ENCODE measurements at regions not wholly inside any gene's neighbourhood (a gene's known extent, or its start where the extent isn't known, plus 50 kb on each side); places are given as distances from the start of the nearest gene placed in this dataset.
"Not testable (repeated sequence)": the region's sequence is repeated elsewhere in the genome, so short reads cannot be mapped to it uniquely, and the experiment has no call there.

DNA sequence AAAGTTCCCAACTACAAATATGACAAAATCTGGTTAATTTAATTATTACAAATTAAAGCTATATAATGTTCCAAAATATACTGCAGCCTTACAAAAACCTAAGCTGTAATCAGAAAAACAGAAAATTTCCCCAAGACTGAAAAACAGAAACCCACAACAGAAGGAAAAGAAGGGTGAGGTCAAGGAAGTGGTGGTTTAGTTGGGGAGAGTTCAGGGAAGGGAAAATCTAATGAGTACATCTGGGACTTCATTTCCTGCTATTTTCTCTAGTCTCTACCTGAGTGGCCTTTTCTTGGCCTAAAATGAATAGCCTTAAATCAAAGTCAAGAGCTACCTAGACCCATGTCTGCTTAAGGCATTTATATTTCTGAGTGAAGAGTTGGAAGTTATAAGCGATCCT is 66.2 kb upstream of the BEND6 start:
- Mint-ChIP-seq H3K27ac (peak overlapping the region in 1 of 3 experiments; percentile 45), H3K9me3 (no peaks in the 10 kb centered on the region), H3K27me3 (ENCODE audit: low read depth) (no peaks in the 10 kb centered on the region), H3K36me3 (ENCODE audit: low read depth) (no peaks in the 10 kb centered on the region), H3K4me1 (no peaks in the 10 kb centered on the region), H3K4me3 (no peak overlapping the region)
- TF ChIP-seq, protein P1, sequence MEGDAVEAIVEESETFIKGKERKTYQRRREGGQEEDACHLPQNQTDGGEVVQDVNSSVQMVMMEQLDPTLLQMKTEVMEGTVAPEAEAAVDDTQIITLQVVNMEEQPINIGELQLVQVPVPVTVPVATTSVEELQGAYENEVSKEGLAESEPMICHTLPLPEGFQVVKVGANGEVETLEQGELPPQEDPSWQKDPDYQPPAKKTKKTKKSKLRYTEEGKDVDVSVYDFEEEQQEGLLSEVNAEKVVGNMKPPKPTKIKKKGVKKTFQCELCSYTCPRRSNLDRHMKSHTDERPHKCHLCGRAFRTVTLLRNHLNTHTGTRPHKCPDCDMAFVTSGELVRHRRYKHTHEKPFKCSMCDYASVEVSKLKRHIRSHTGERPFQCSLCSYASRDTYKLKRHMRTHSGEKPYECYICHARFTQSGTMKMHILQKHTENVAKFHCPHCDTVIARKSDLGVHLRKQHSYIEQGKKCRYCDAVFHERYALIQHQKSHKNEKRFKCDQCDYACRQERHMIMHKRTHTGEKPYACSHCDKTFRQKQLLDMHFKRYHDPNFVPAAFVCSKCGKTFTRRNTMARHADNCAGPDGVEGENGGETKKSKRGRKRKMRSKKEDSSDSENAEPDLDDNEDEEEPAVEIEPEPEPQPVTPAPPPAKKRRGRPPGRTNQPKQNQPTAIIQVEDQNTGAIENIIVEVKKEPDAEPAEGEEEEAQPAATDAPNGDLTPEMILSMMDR (IDR thresholded peaks at IDR 0.05; ENCODE audit: unreplicated experiment in 3 of 3) = no peak

DNA sequence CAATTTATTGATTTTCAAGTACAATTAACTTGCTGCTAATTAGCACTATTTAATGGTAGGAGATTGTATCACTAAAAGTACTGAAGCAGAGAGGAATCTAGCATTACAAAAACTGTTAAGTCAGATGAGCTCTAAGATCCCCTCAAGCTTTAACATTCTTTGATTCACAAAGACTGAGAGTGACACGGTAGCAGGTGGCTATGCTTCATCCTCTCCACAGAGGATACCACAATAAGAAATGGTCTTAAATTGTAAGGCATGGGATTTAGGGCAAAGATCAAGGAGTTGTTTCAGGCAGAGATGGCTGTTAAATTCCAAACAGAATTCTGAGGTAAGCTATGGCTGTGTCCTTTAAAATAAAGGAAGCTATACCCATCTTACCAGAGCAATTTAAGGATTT is 67.8 kb upstream of the BEND6 start:
- TF ChIP-seq, protein P1 (IDR thresholded peaks at IDR 0.05; ENCODE audit: unreplicated experiment in 3 of 3) = no peak
- Mint-ChIP-seq H3K36me3 (ENCODE audit: low read depth) (no peaks in the 10 kb centered on the region), H3K27ac (no peak overlapping the region), H3K9me3 (no peaks in the 10 kb centered on the region), H3K27me3 (ENCODE audit: low read depth) (no peaks in the 10 kb centered on the region), H3K4me1 (no peaks in the 10 kb centered on the region), H3K4me3 (no peak overlapping the region)

DNA sequence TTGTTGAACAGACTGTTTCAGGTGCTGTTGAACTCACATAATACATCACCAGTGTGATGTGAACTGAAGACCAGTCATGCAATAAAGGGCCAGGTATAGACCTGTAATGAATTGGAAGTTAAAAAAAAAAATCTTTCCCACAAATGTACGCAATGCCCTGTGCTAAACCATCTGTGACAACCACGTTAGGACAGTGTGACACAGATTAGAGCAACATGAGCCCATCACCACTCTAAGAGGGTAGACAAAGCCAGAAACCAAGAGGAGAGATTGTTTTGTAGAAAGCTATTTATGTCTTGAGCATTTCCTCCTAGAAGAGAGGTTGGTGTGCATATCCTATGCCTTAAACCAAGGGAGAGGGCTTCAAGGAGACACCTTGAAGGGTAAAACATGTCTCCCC is 77.0 kb upstream of the BEND6 start:
- Mint-ChIP-seq H3K4me3 (no peak overlapping the region), H3K27me3 (ENCODE audit: low read depth) (no peaks in the 10 kb centered on the region), H3K9me3 (no peaks in the 10 kb centered on the region), H3K4me1 (no peaks in the 10 kb centered on the region), H3K27ac (peak overlapping the region in 1 of 3 experiments; percentile 79), H3K36me3 (ENCODE audit: low read depth) (no peaks in the 10 kb centered on the region)
- TF ChIP-seq, protein P1 (IDR thresholded peaks at IDR 0.05; ENCODE audit: unreplicated experiment in 3 of 3) = no peak

DNA sequence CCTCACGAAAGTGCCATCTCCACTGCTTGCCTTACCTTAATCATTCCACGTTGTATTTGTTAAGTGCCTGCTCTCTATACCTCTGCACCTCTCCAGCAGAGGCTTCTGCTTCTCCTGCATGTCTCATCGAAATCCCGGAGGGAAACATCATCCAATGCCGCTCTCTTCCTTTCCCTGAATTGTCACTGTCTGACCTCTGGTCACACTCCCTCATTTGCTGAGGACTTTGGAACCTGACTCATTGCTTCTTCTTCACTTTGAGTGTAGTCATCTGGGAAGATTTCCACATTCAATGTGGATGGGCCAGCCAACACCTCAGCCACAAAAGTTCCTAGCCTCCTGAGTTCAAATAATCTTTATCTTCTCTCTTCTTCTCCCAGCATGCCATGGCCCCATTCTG is 78.9 kb upstream of the BEND6 start:
- Mint-ChIP-seq H3K27ac (peak overlapping the region in 1 of 3 experiments; percentile 17), H3K9me3 (no peaks in the 10 kb centered on the region), H3K4me1 (no peaks in the 10 kb centered on the region), H3K27me3 (ENCODE audit: low read depth) (no peaks in the 10 kb centered on the region), H3K36me3 (ENCODE audit: low read depth) (no peaks in the 10 kb centered on the region), H3K4me3 (no peak overlapping the region)
- TF ChIP-seq, protein P1 (IDR thresholded peaks at IDR 0.05; ENCODE audit: unreplicated experiment in 3 of 3) = no peak

DNA sequence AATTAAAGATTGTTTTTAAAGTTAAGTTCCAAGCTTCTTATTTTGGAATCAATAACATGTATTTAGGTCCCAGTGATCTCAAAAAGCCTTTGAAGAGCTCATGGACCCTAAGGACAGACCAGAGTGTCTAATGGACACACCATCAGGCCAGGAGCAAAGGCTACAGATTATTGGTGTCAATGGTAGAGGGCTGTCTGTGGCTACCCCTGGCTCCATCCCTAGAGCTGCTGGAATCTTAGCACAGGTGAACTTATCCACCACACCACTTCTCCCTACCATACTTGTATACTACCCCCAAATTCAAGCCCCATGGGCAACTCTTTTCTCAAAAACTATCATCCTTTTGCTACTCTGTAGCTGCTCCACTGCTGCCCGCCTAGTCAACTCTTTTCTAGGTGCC is 79.4 kb upstream of the BEND6 start:
- Mint-ChIP-seq H3K4me3 (no peak overlapping the region), H3K4me1 (no peaks in the 10 kb centered on the region), H3K27me3 (ENCODE audit: low read depth) (no peaks in the 10 kb centered on the region), H3K27ac (peak overlapping the region in 1 of 3 experiments; percentile 17), H3K9me3 (no peaks in the 10 kb centered on the region), H3K36me3 (ENCODE audit: low read depth) (no peaks in the 10 kb centered on the region)
- TF ChIP-seq, protein P1 (IDR thresholded peaks at IDR 0.05; ENCODE audit: unreplicated experiment in 3 of 3) = no peak

DNA sequence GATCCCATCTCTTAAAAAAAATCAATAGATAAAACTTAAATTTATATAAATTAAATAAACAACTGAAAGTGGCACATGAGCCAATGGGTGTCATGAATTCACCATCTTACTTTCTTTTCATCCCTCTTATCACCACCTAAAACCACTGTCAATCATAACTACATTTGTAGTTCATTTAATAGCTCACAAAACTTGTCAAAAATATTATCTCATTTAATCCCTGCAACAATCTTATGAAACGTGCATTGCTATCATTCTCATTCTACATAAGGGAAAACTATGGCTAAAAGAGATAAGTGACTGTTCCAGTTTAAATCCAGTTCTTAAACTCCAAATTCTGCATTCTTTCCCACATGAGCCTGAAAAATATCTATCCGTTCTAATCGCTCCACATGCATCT is 80.6 kb upstream of the BEND6 start:
- no peaks in the 10 kb centered on the region for H3K9me3 Mint-ChIP-seq
- no peak overlapping the region for H3K27ac Mint-ChIP-seq
- TF ChIP-seq, protein P1 (IDR thresholded peaks at IDR 0.05; ENCODE audit: unreplicated experiment in 3 of 3) = no peak
- H3K36me3 Mint-ChIP-seq (ENCODE audit: low read depth) = no peaks in the 10 kb centered on the region
- no peaks in the 10 kb centered on the region for H3K27me3 Mint-ChIP-seq (ENCODE audit: low read depth)
- no peaks in the 10 kb centered on the region for H3K4me1 Mint-ChIP-seq
- H3K4me3 Mint-ChIP-seq = no peak overlapping the region

DNA sequence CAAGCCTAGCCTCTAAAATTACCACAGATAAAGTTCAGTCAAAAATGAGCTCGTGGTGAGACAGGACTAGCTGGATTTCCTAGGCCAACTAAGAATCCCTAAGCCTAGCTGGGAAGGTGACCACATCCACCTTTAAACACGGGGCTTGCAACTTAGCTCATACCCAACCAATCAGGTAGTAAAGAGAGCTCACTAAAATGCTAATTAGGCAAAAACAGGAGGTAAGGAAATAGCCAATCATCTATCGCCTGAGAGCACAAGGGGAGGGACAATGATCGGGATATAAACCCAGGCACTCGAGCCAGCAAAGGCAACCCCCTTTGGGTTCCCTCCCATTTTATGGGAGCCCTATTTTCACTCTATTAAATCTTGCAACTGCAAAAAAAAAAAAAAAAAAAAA is 84.9 kb upstream of the BEND6 start:
- H3K4me3 Mint-ChIP-seq; H3K9me3 Mint-ChIP-seq; H3K27me3 Mint-ChIP-seq (ENCODE audit: low read depth); H3K36me3 Mint-ChIP-seq (ENCODE audit: low read depth); H3K4me1 Mint-ChIP-seq: not testable (repeated sequence)
- H3K27ac Mint-ChIP-seq = peak overlapping the region in 1 of 3 experiments; percentile 51
